GM12892 (cell line): ENCODE measurements at regions not wholly inside any gene's neighbourhood (a gene's known extent, or its start where the extent isn't known, plus 50 kb on each side); places are given as distances from the start of the nearest gene placed in this dataset.

Experiments used
- POLR2AphosphoS5 ChIP-seq: IDR thresholded peaks from 2 replicates; pipeline ENCODE4 v1.6.1; 2011; ENCODE audit warnings: low read depth, low read length, control low read depth
- TAF1 ChIP-seq: IDR thresholded peaks from 2 replicates; pipeline ENCODE4 v1.6.1; 2011; ENCODE audit warnings: low read depth, mild to moderate bottlenecking, control low read depth, low read length, borderline replicate concordance

DNA sequence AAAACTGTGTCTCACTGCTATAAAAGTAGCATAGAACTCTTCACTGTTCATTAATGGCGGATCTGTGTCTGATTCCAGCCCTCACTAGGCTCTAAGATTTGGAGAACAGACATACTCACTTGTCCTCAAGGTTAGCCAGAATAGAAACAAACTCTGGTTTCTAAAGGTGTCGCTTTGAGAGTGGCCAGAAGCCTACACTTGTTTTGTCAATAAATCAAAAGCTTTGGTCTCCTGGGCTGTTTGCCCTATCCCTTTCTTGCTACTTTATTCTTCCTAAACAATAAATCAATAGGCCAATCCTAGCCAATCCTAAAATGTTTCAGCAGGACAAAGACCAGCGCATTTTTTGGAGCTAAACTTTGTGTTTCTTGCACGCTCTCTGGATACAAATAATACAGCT is 1064.6 kb upstream of the CHAC2 start:
- TF ChIP-seq TAF1 (no peak), POLR2AphosphoS5 (no peak)
